CMK (cell line): ENCODE measurements at regions not wholly inside any gene's neighbourhood (a gene's known extent, or its start where the extent isn't known, plus 50 kb on each side); places are given as distances from the start of the nearest gene placed in this dataset.

Experiments used
- DNase-seq: peaks from one replicate; pipeline ENCODE4 v3.0.0-alpha.2; 2010; ENCODE audit warnings: low read depth

GRCh38 chr10:65796472-65796871, 1129.4 kb upstream of the LRRTM3 start:
- DNase-seq = no peak

DNA sequence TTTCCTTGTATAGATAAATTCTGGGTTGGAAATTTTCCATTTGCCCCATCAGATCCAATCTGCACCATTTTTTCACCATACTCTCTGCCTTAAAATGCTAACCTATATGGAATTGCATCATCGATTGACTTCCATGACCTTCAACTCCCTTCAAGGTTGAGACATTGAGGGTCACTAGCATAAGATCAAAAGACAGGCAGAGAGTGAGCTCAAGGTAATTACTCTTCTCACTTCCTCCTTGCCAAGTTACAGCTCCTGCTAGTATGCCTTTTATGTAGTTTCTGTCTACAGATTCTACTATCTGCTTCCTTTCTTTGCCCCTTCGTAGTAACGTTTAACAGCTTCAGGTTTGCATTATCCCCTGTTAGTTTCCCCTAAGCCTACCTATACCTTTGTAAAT, 1127.7 kb upstream of the LRRTM3 start:
- DNase-seq = no peak

DNA sequence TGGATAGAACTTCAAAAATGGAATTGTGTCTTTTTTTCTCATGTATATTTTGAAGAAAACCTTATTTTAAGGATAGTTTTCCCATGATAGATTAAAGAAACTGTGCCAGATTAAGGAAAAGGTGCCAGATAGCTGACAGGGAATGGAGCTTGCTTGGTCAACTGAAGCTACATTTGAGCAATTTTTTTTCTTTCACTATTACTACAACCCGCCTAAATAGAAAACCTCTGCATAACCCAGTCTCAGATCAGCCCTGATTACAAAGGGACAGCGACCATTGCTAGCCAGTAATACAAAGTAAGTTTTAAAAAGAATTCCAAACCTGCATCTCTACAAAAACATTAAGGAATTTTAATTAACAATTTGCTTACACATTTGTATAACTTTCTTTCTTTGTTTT, 1123.4 kb upstream of the LRRTM3 start:
- DNase-seq = no peak

DNA sequence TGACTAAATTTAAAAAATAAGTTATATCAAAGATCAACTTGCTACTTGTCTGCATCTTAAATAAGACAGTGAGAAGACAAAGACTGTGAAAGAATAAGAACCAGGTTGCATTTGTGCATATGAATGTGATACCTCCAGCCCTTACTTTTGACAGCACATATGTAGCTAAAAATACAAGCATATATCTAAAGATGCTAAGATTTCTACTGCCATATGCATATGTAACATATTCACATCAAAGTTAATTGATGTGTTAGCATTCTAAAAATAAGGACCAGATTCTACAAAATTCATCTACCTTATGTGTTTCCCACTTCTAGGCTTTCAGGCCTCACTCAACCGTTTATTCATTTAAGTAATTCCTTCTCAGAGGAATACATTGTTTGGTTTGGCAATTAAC, 1120.3 kb upstream of the LRRTM3 start:
- no peak for DNase-seq

- no peak for DNase-seq
Measured at GRCh38 chr10:65805993-65806392, 1119.8 kb upstream of the LRRTM3 start.

DNA sequence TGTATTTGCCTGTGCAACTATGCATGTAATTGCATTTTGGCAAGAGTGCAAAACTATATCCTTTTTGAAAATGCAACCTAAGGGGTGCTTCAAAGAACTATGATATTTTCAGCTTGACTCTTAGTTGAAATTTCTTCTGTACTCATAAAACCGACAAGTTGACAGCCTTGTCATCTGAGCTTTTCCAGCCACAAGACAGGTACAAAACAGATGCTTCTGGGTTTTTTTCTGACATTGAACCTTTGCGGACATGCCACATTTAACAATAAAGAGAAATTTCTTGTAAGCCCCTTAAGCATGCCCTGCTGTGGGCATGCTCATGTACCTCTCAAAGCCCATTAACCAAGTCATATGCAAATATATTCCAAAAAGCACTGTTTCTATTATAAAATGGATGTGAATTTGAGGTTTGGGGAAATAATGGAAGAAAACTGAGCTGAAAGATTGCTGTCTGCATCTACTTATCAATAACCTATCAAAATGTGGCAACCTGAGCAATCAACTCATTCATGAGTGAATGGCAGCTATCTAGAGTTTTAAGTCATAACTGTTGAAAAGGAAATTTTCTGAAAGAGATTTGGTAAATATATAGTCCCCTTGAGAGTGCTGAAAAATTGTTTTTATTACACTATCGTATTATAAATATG, 1117.0 kb upstream of the LRRTM3 start:
- DNase-seq = no peak

DNA sequence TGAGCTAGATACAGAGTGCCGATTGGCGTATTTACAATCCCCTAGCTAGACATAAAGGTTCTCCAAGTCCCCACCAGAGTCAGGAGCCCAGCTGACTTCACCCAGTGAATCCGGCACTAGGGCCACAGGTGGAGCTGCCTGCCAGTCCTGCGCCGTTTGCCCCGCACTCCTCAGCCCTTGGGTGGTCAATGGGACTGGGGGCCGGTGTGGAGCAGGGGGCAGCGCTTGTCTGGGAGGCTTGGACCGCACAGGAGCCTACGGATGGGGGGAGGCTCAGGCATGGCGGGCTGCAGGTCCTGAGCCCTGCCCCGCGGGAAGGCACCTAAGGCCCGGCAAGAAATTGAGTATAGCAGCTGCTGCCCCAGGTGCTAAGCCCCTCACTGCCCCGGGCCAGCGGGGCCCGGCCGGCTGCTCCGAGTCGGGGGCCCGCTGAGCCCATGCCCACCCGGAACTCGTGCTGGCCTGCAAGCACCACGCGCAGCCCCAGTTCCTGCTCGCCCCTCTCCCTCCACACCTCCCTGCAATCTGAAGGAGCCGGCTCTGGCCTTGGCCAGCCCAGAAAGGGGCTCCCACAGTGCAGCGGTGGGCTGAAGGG, 1113.8 kb upstream of the LRRTM3 start:
- DNase-seq = no peak

DNA sequence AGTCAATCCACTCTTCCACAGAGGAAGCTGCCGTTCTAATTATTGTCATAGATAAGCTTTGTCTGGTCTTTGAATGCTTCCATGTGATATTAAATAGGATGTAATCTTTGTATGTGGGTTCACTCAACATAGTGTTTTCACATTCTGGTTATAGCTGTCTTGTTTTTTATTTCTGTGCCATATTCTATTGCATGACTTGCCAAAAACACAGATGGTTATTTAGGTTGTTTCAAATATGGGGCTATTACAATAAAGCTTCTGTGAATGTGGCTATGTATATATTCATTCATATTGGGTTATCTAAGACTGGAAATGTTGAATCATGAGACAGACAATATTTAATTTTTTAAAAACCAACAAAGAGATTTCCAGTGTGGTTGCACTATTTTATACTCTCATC, 1109.3 kb upstream of the LRRTM3 start:
- DNase-seq = no peak

DNA sequence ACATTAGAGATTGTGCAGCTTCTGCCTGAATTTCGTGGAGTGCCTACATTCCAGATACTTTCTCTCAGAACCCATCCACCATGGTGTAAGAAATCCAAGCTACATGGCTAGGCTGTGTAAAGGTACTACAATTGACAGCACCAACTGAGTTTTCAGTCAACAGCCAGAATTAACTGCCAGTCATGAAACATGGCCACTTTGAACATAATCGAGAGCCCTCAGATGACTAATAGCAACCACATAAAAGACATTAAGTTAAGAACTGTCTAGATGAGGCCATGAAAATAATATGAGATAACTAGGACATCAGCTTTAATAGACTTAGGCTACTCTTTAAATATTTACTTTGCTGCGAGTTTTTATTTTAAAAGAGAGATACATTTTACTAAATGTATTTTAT, 1106.8 kb upstream of the LRRTM3 start:
- DNase-seq = no peak

- DNase-seq = no peak
Measured at GRCh38 chr10:65827359-65827758, 1098.5 kb upstream of the LRRTM3 start.

GRCh38 chr10:65838811-65839210, 1087.0 kb upstream of the LRRTM3 start:
- no peak for DNase-seq

- DNase-seq = no peak
Measured at GRCh38 chr10:65843203-65843602, 1082.6 kb upstream of the LRRTM3 start.

DNA sequence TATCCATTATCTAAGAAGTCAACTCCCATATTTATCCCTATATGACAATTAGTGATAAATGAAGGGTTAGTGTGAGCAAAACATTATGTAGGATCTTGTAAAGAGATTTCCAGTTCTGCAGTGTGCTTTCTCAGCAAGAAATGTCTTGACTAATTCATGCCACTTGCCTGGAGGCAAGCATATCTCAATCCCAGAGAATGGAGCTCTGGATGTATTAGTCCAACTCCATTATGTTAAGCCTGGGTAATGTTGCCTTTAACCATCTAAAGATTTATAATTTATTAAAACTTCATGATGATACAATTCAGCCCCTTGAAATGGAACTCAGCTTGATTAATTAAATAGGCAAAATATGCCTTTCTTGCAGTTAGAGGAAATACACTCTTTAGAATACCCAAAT, 1079.9 kb upstream of the LRRTM3 start:
- DNase-seq = no peak

DNA sequence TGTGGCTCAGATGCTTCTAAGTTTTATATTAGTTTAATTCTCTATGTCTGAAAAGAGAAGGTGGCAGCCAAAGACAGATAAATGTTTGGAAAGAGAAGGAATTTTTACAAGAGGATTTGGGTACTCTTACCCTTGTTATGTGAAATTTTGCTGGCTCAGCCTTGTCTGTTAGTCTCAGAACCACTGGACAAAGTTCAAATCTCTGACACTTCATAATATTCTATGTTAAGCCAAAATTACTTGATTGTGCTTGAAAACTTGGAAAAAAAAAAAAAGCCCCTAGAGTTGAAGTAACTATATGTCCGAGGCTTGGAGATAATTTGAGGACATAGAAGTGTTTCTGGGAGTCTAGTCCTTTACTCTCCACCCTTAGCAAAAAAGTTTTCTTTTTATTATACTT, 1079.3 kb upstream of the LRRTM3 start:
- DNase-seq = no peak

GRCh38 chr10:65846949-65847348, 1078.9 kb upstream of the LRRTM3 start:
- no peak for DNase-seq

DNA sequence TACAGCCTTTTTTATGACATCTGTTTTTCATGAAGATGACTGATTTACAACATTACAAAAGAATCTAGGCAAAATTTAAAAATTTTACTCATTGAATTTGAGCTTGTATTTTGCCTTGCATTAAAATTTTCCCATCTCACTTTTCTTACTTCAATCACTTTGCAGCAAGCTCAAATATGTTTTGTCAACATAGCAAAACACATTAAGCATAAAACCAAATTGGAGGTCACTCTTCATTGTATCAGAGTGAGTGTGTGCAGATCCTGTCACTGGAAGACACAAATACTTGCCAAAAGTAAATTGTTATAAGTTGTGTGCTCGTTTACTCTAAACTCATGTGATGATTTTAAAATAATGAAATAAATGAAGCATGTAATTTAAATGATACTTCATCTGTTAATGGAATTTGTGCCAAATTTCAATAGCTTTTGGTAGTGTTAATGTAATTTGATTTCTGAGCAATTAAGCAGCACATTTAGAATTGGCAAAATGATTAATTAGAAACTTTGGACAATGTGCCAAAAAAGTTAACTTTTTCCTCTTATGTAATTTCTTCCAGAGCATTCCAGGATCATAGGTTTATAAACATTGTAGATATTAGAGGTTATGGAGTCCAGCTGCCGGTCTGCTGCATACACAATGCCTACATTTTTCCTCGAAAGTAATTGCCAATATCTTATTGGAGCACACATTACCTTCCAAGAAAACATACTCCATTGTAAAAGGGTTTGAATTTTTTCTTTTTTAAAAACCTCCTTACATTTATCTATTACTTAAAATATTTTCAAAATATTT, 1078.2 kb upstream of the LRRTM3 start:
- no peak for DNase-seq

DNA sequence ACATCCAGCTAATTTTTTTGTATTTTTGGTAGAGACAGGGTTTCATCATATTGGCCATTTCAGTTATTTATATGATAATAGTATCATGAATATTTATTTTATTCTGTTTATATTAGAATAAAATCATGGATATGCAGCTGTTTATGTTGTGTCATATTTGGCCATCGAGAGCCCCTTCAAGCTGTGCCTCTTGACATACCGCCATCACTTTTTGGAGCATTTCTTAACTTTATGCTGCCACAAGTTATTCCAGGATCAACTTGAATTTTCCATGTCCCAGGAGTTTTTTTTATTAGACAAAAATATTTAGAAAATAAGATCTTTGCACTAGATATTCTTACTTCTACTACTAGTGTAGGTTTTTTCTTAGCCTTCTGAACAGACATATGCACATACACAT, 1067.0 kb upstream of the LRRTM3 start:
- no peak for DNase-seq

DNA sequence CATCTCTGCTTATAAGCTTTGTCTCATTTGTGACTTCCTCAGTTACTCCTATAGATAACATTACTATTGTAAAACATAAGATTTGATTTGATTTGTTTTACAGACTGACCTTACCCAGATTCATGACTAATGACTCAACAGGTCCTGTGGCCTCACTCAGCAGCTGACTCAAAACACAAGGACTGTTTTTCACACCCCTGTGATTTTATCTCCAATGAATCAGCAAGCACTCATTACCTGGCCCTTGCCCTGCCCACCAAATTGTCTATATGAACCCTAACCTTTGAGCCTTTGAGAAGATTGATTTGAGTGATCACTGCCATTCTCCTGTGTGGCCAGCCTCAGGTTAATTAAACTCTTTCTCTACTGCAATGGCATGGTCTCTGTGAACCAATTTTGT, 1064.6 kb upstream of the LRRTM3 start:
- DNase-seq = no peak
